SK-N-SH (cell line): ENCODE measurements at regions not wholly inside any gene's neighbourhood (a gene's known extent, or its start where the extent isn't known, plus 50 kb on each side); places are given as distances from the start of the nearest gene placed in this dataset.

Source experiments
- CTCF ChIA-PET: fragments of 300-600, 350-600 bp; formaldehyde crosslinking; extraction: SDS; loops from one replicate; lab custom pipeline; 2021; lab: Yijun Ruan, JAX
- POLR2A ChIA-PET: fragments of 350-600 bp; sonication (Branson Sonifier 250); formaldehyde crosslinking; extraction: SDS; loops from one replicate; lab custom pipeline; 2020; ENCODE audit warnings: antibody characterized with exemption, inconsistent platforms; lab: Yijun Ruan, JAX
- DNase-seq: peaks from one replicate; pipeline ENCODE4 v3.0.0; 2012
- H2AFZ ChIP-seq: fragments of 200-600 bp; sonication (generic); 2 replicates; pipeline ENCODE4 v1.8.1; 2016; ENCODE audit warnings: antibody characterized with exemption, mild to moderate bottlenecking, low read depth
- H3F3A ChIP-seq: fragments of 200-600 bp; sonication (generic); replicated peaks from 2 replicates; pipeline ENCODE3; 2016; ENCODE audit warnings: antibody characterized with exemption, mild to moderate bottlenecking; ENCODE audit not compliant: insufficient read depth
- H3K27ac ChIP-seq, 2 experiments: fragments of 200-500 bp in 1 of 2; fragments of 200-600 bp in 1 of 2; sonication (Bioruptor generic) in 1 of 2; sonication (generic), shearing (Covaris generic) in 1 of 2; 2 replicates each; pipeline versions ENCODE4 v1.5.1 to v1.6.1; 2014 to 2016; ENCODE audit warnings: low read depth in 2 of 2, inconsistent platforms in 1 of 2, low read length in 1 of 2, mild to moderate bottlenecking in 1 of 2, mixed read lengths in 1 of 2
- H3K27me3 ChIP-seq: fragments of 200-600 bp; sonication (generic), shearing (Covaris generic); 2 replicates; pipeline ENCODE4 v1.6.1; 2016; ENCODE audit warnings: mixed run types; ENCODE audit not compliant: insufficient read depth
- H3K36me3 ChIP-seq, 2 experiments: fragments of 200-500 bp in 1 of 2; fragments of 200-600 bp in 1 of 2; sonication (Bioruptor generic) in 1 of 2; sonication (generic) in 1 of 2; replicated peaks in 1 of 2; 2 replicates each; pipeline versions ENCODE3 to v1.5.1; 2014 to 2016; ENCODE audit warnings: low read length in 1 of 2, mild to moderate bottlenecking in 1 of 2; ENCODE audit not compliant: insufficient read depth in 2 of 2, control insufficient read depth in 1 of 2
- H3K4me1 ChIP-seq, 2 experiments: fragments of 200-500 bp in 1 of 2; fragments of 200-600 bp in 1 of 2; sonication (Bioruptor generic) in 1 of 2; sonication (generic), shearing (Covaris generic) in 1 of 2; 2 replicates each; pipeline versions ENCODE4 v1.5.1 to v1.6.1; 2014 to 2016; ENCODE audit warnings: low read depth in 1 of 2, low read length in 1 of 2, mixed run types in 1 of 2; ENCODE audit not compliant: insufficient read depth in 2 of 2, control insufficient read depth in 1 of 2
- H3K4me2 ChIP-seq: fragments of 200-600 bp; sonication (generic), shearing (Covaris generic); 2 replicates; pipeline ENCODE4 v1.6.1; 2017; ENCODE audit warnings: mixed run types
- H3K4me3 ChIP-seq, 2 experiments: fragments of 200-500 bp in 1 of 2; fragments of 200-600 bp in 1 of 2; sonication (Bioruptor generic) in 1 of 2; sonication (generic), shearing (Covaris generic) in 1 of 2; 2 replicates each; pipeline versions ENCODE4 v1.5.1 to v1.8.1; 2014 to 2016; ENCODE audit warnings: low read depth in 2 of 2, inconsistent platforms in 1 of 2, low read length in 1 of 2, mild to moderate bottlenecking in 1 of 2, mixed read lengths in 1 of 2, moderate library complexity in 1 of 2
- H3K79me2 ChIP-seq: fragments of 200-600 bp; sonication (generic); 2 replicates; pipeline ENCODE4 v1.8.1; 2017; ENCODE audit warnings: mild to moderate bottlenecking; ENCODE audit not compliant: insufficient read depth
- H3K9ac ChIP-seq: fragments of 200-600 bp; sonication (generic); 2 replicates; pipeline ENCODE4 v1.6.1; 2017; ENCODE audit warnings: mixed run types
- H3K9me2 ChIP-seq: fragments of 200-600 bp; sonication (generic); 2 replicates; pipeline ENCODE4 v1.6.1; 2017; ENCODE audit warnings: mixed run types
- H3K9me3 ChIP-seq: fragments of 200-600 bp; sonication (generic); 2 replicates; pipeline ENCODE4 v1.6.1; 2017; ENCODE audit warnings: mixed run types, mild to moderate bottlenecking, moderate library complexity
- H4K20me1 ChIP-seq: fragments of 200-600 bp; sonication (generic); 2 replicates; pipeline ENCODE4 v1.6.1; 2017; ENCODE audit warnings: mild to moderate bottlenecking, mixed run types; ENCODE audit not compliant: insufficient read depth
- CHD2 ChIP-seq: fragments of 150-350 bp; IDR thresholded peaks from 2 replicates; pipeline ENCODE4 v1.6.1; 2018; ENCODE audit warnings: low read length; ENCODE audit not compliant: partially characterized antibody
- CTCF ChIP-seq: fragments of 200-600 bp; sonication (generic); IDR thresholded peaks from 2 replicates; pipeline ENCODE4 v1.6.1; 2017; ENCODE audit warnings: antibody characterized with exemption, mild to moderate bottlenecking, moderate library complexity
- ELF1 ChIP-seq: IDR thresholded peaks from 2 replicates; pipeline ENCODE4 v1.4.0; 2012
- EP300 ChIP-seq, 2 experiments: IDR thresholded peaks; 2 replicates each; pipeline versions ENCODE4 v1.4.0 to v1.6.1; 2012; ENCODE audit warnings: borderline replicate concordance in 1 of 2, low read depth in 1 of 2, low read length in 1 of 2
- EZH2phosphoT487 ChIP-seq: fragments of 200-600 bp; sonication (generic); IDR thresholded peaks from 2 replicates; pipeline ENCODE4 v1.6.1; 2017; ENCODE audit warnings: low read depth, mixed run types, mild to moderate bottlenecking, antibody characterized with exemption, moderate library complexity, borderline replicate concordance
- FOXM1 ChIP-seq: IDR thresholded peaks from 2 replicates; pipeline ENCODE4 v1.4.0; 2012; ENCODE audit warnings: low read depth, mild to moderate bottlenecking
- GABPA ChIP-seq: IDR thresholded peaks from 2 replicates; pipeline ENCODE4 v1.4.0; 2012; ENCODE audit warnings: low read depth, mild to moderate bottlenecking
- GATA2 ChIP-seq: sonication (generic); formaldehyde crosslinking; IDR thresholded peaks from 2 replicates; pipeline ENCODE4 v1.5.0; 2020; ENCODE audit warnings: mild to moderate bottlenecking, missing genetic modification reagents
- JUND ChIP-seq: IDR thresholded peaks from 2 replicates; pipeline ENCODE4 v1.4.0; 2012
- RCOR1 ChIP-seq: fragments of 150-350 bp; IDR thresholded peaks from 2 replicates; pipeline ENCODE4 v1.6.1; 2017; ENCODE audit warnings: antibody characterized with exemption, low read length
- REST ChIP-seq: IDR thresholded peaks from 2 replicates; pipeline ENCODE4 v1.6.1; 2012; ENCODE audit warnings: mild to moderate bottlenecking, low read depth, low read length, moderate library complexity
- RFX5 ChIP-seq: IDR thresholded peaks from 2 replicates; pipeline ENCODE4 v1.6.1; 2012; ENCODE audit warnings: mild to moderate bottlenecking, improper control_type of control experiment, low read length
- SIN3A ChIP-seq: IDR thresholded peaks from 2 replicates; pipeline ENCODE4 v1.6.1; 2012; ENCODE audit warnings: low read depth, mild to moderate bottlenecking, low read length, moderate library complexity, borderline replicate concordance
- SMC3 ChIP-seq: IDR thresholded peaks from 2 replicates; pipeline ENCODE4 v1.6.1; 2012; ENCODE audit warnings: low read depth, low read length, improper control_type of control experiment
- TAF1 ChIP-seq: IDR thresholded peaks from 2 replicates; pipeline ENCODE4 v1.6.1; 2012; ENCODE audit warnings: low read depth, mild to moderate bottlenecking, low read length, moderate library complexity, borderline replicate concordance
- TEAD4 ChIP-seq: IDR thresholded peaks from 2 replicates; pipeline ENCODE4 v1.4.0; 2012; ENCODE audit warnings: mild to moderate bottlenecking, borderline replicate concordance; ENCODE audit not compliant: insufficient read depth
- USF2 ChIP-seq: fragments of 150-350 bp; IDR thresholded peaks from 2 replicates; pipeline ENCODE4 v1.6.1; 2017; ENCODE audit warnings: antibody characterized with exemption, low read length, low read depth, borderline replicate concordance
- WGBS: methylation state at CpG from one replicate; pipeline ENCODE4 v1.1.6; 2017; ENCODE audit warnings: low lambda C conversion rate; 5-methylcytosine and 5-hydroxymethylcytosine counted together

GRCh38 chr1:229028987-229029878, 241.7 kb upstream of the RAB4A start:
- no peak overlapping the region for H2AFZ ChIP-seq

More at GRCh38 chr1:229028987-229029878, 241.7 kb upstream of the RAB4A start:
- 88% methylated on average over 10 of the region's 10 CpGs for WGBS
- Histone ChIP-seq H3K4me3 (no peak overlapping the region), H3K9ac (no peak overlapping the region), H3K36me3 (no peaks in the 10 kb centered on the region), H3K4me1 (peaks cover 18% of the 10 kb centered on the region in 2 experiments; a peak in 2 of 4 replicates), H3F3A (no peaks in the 10 kb centered on the region), H3K27ac (no peak overlapping the region), H3K4me2 (no peak overlapping the region), H4K20me1 (no peaks in the 10 kb centered on the region), H3K79me2 (no peaks in the 10 kb centered on the region), H3K9me3 (no peaks in the 10 kb centered on the region), H3K9me2 (no peaks in the 10 kb centered on the region), H3K27me3 (no peaks in the 10 kb centered on the region)
- POLR2A ChIA-PET, result no interaction called here
- CTCF ChIA-PET, result interaction anchor here (0.6 to 1.3 kb wide), 2 partner anchors 10 to 41 kb away, joined by 3 to 4 read pairs; no protein-coding TSS in a partner anchor
- TF ChIP-seq SIN3A (no peak), TAF1 (no peak), SMC3 (no peak), RCOR1 (no peak), CTCF (no peak), ELF1 (no peak), JUND (no peak), USF2 (no peak), EP300 (IDR thresholded peaks at IDR 0.05; ENCODE audit: borderline replicate concordance in 1 of 2, low read depth in 1 of 2, low read length in 1 of 2) (no peak), FOXM1 (no peak), GATA2 (CRISPR knock-in tag) (no peak), CHD2 (no peak), REST (no peak), RFX5 (no peak), EZH2phosphoT487 (no peak), TEAD4 (no peak), GABPA (no peak)
- DNase-seq, result no peak
